ENCODE measurements at regions not wholly inside any gene's neighbourhood (a gene's known extent, or its start where the extent isn't known, plus 50 kb on each side); places are given as distances from the start of the nearest gene placed in this dataset.

- dilution Hi-C loops (cut with HindIII; ENCODE audit: low sequenced_read_pairs, unreplicated experiment) (no loop called here), intact Hi-C loops (cut with micrococcal nuclease) (no loop called here), in situ Hi-C loops (cut with MboI; ENCODE audit: low sequenced_read_pairs) (no loop called here)
- H3K4me3 ChIP-seq (ENCODE audit: insufficient read depth, low read depth, low read length): no peak overlapping the region
- H3K23ac ChIP-seq (ENCODE audit: low read depth, low read length): no peak overlapping the region
- H4K8ac ChIP-seq (ENCODE audit: low read depth in 2 of 2, low read length in 2 of 2): no peak overlapping the region
- no peak overlapping the region for H3K56ac ChIP-seq (ENCODE audit: extremely low read depth, insufficient read depth, low read length)
- no peak overlapping the region for H2BK5ac ChIP-seq (ENCODE audit: low read depth, low read length, poor library complexity, severe bottlenecking)
- no peak overlapping the region for H3K14ac ChIP-seq (replicated peaks; ENCODE audit: low read depth, low read length)
- no peaks in the 10 kb centered on the region for H3K79me1 ChIP-seq (ENCODE audit: low read depth in 1 of 2, low read length in 2 of 2)
- no peak for ATAC-seq (ENCODE audit: low read depth)
- H2AK9ac ChIP-seq (replicated peaks; ENCODE audit: low read depth, low read length, poor library complexity): no peak overlapping the region
- H2AK5ac ChIP-seq (ENCODE audit: low read depth, low read length): no peak overlapping the region
- H3K4ac ChIP-seq (ENCODE audit: low read depth, low read length): no peak overlapping the region
- H3K9me1 ChIP-seq (ENCODE audit: insufficient read depth, low read length): no peaks in the 10 kb centered on the region
- H3K4me2 ChIP-seq (ENCODE audit: low read depth, low read length): no peak overlapping the region
- no TSS peak for BruUV-seq (replicated peaks)
- no peaks in the 10 kb centered on the region for H3K4me1 ChIP-seq (ENCODE audit: control insufficient read depth, insufficient read depth, low read length)
- H3K9ac ChIP-seq (ENCODE audit: low read depth, low read length): no peak overlapping the region
- H4K5ac ChIP-seq (ENCODE audit: low read depth, low read length): no peak overlapping the region
- no peaks in the 10 kb centered on the region for H4K20me1 ChIP-seq (ENCODE audit: insufficient read depth, low read length)
- WGBS, 2 experiments (ENCODE audit: extremely low coverage in 2 of 2, insufficient read length in 1 of 2): 67% methylated on average over 5 of the region's 9 CpGs; no CpG with 5 or more reads in 1 of the 2 experiments
- H4K91ac ChIP-seq (ENCODE audit: insufficient read depth, low read depth, low read length): no peak overlapping the region
- no peaks in the 10 kb centered on the region for H3K36me3 ChIP-seq (ENCODE audit: control insufficient read depth, insufficient read depth, low read length)
- no peak overlapping the region for H2BK120ac ChIP-seq (ENCODE audit: low read depth, low read length)
- no peak overlapping the region for H3K18ac ChIP-seq (ENCODE audit: low read depth, low read length)
- H2BK20ac ChIP-seq (ENCODE audit: low read depth, low read length): no peak overlapping the region
- no peaks in the 10 kb centered on the region for H3K9me3 ChIP-seq (ENCODE audit: control insufficient read depth, insufficient read depth, low read length)
- ChIA-PET CTCF (no interaction called here), POLR2A (ENCODE audit: unreplicated experiment) (no interaction called here)
- no peak overlapping the region for H3K27ac ChIP-seq (ENCODE audit: insufficient read depth, low read length)
- H2BK15ac ChIP-seq (ENCODE audit: low read depth, low read length): no peak overlapping the region
- peaks cover 11% of the 10 kb centered on the region for H3K27me3 ChIP-seq (ENCODE audit: control insufficient read depth, insufficient read depth, low read length)
- H2AFZ ChIP-seq (replicated peaks; ENCODE audit: low read length, poor library complexity): no peak overlapping the region
- DNase-seq: no peak
- no peak for TF ChIP-seq NFE2L2 (IDR thresholded peaks at IDR 0.05; ENCODE audit: low read depth, low read length)
- no peak for TF ChIP-seq MAZ (IDR thresholded peaks at IDR 0.05; ENCODE audit: borderline replicate concordance, low read depth, low read length)
- TF ChIP-seq RAD21 (IDR thresholded peaks at IDR 0.05; ENCODE audit: low read length): no peak
- no peak for TF ChIP-seq CHD1 (IDR thresholded peaks at IDR 0.05; ENCODE audit: low read depth, low read length)
- no peak for TF ChIP-seq POLR2A (IDR thresholded peaks at IDR 0.05; ENCODE audit: low read depth, low read length)
- TF ChIP-seq MXI1 (IDR thresholded peaks at IDR 0.05; ENCODE audit: borderline replicate concordance, low read depth, low read length): no peak
- TF ChIP-seq RCOR1 (IDR thresholded peaks at IDR 0.05; ENCODE audit: insufficient replicate concordance, low read length): no peak
- TF ChIP-seq RFX5 (IDR thresholded peaks at IDR 0.05; ENCODE audit: low read depth, low read length): no peak
- no peak for TF ChIP-seq CEBPB (IDR thresholded peaks at IDR 0.05; ENCODE audit: low read depth, low read length)
- no peak for TF ChIP-seq SMC3 (IDR thresholded peaks at IDR 0.05; ENCODE audit: low read depth, low read length)
- no peak for TF ChIP-seq MAFK (IDR thresholded peaks at IDR 0.05; ENCODE audit: low read depth, low read length)
- no peak for TF ChIP-seq FOS (IDR thresholded peaks at IDR 0.05; ENCODE audit: low read depth, low read length)
- TF ChIP-seq, protein P1, sequence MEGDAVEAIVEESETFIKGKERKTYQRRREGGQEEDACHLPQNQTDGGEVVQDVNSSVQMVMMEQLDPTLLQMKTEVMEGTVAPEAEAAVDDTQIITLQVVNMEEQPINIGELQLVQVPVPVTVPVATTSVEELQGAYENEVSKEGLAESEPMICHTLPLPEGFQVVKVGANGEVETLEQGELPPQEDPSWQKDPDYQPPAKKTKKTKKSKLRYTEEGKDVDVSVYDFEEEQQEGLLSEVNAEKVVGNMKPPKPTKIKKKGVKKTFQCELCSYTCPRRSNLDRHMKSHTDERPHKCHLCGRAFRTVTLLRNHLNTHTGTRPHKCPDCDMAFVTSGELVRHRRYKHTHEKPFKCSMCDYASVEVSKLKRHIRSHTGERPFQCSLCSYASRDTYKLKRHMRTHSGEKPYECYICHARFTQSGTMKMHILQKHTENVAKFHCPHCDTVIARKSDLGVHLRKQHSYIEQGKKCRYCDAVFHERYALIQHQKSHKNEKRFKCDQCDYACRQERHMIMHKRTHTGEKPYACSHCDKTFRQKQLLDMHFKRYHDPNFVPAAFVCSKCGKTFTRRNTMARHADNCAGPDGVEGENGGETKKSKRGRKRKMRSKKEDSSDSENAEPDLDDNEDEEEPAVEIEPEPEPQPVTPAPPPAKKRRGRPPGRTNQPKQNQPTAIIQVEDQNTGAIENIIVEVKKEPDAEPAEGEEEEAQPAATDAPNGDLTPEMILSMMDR (conservative IDR thresholded peaks at IDR 0.05; ENCODE audit: low read depth, low read length): no peak
- TF ChIP-seq, protein P2, sequence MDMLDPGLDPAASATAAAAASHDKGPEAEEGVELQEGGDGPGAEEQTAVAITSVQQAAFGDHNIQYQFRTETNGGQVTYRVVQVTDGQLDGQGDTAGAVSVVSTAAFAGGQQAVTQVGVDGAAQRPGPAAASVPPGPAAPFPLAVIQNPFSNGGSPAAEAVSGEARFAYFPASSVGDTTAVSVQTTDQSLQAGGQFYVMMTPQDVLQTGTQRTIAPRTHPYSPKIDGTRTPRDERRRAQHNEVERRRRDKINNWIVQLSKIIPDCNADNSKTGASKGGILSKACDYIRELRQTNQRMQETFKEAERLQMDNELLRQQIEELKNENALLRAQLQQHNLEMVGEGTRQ (IDR thresholded peaks at IDR 0.05; ENCODE audit: low read depth, low read length): no peak
- no peak for TF ChIP-seq ELK1 (IDR thresholded peaks at IDR 0.05; ENCODE audit: borderline replicate concordance, low read depth, low read length)
Measured at GRCh38 chr3:127388427-127388826, 100.6 kb upstream of the PRR20G start.

Measured in IMR-90 (cell line).